GM12878 (cell line): ENCODE measurements at regions not wholly inside any gene's neighbourhood (a gene's known extent, or its start where the extent isn't known, plus 50 kb on each side); places are given as distances from the start of the nearest gene placed in this dataset.

Experiments
- ATAC-seq: fragments of 200-7000 bp; cut with Tn5 transposase; 3 replicates; pipeline ENCODE4 v1.9.1; 2020; ENCODE audit warnings: mild to moderate bottlenecking, moderate library complexity
- BruUV-seq: library from RNA; stranded (reverse); fragments of 400-500 nt; replicated peaks from 2 replicates; lab custom pipeline; 2021; lab: Mats Ljungman, UMichigan
- CTCF ChIA-PET: fragments of 300-600 bp; sonication (Branson Sonifier 250); formaldehyde crosslinking; extraction: SDS; loops from one replicate; lab custom pipeline; 2021; ENCODE audit warnings: inconsistent platforms; lab: Yijun Ruan, JAX
- POLR2A ChIA-PET: fragments of 350-600 bp; formaldehyde crosslinking; extraction: SDS; loops from one replicate; lab custom pipeline; 2021; ENCODE audit warnings: inconsistent platforms; lab: Charles Lee
- RAD21 ChIA-PET: fragments of 300-600 bp; sonication (Branson Sonifier 250); formaldehyde crosslinking; loops from one replicate; lab custom pipeline; 2023; ENCODE audit warnings: antibody characterized with exemption; ENCODE audit not compliant: unreplicated experiment; lab: Charles Lee
- SMC1A ChIA-PET: fragments of 300-600 bp; sonication (Branson Sonifier 250); formaldehyde crosslinking; loops from one replicate; lab custom pipeline; 2023; ENCODE audit not compliant: unreplicated experiment, uncharacterized antibody; lab: Charles Lee
- DNase-seq: peaks from one replicate; pipeline ENCODE4 v3.0.0-alpha.2; 2011; ENCODE audit warnings: low read depth, low spot score
- FAIRE-seq: peaks from 3 replicates; lab custom pipeline; 2011; peaks lifted over from hg19 to GRCh38; lab: Jason Lieb, UNC
- H2AFZ ChIP-seq: 2 replicates; pipeline ENCODE4 v1.6.0; 2011; ENCODE audit warnings: low read depth, low read length, control low read depth; ENCODE audit not compliant: control insufficient read depth
- H3K27ac ChIP-seq: 2 replicates; pipeline ENCODE4 v1.5.1; 2011; ENCODE audit warnings: control low read depth; ENCODE audit not compliant: control insufficient read depth, insufficient read depth
- H3K27me3 ChIP-seq, 2 experiments: replicated peaks in 1 of 2; 2 replicates each; pipeline versions ENCODE4 v1.6.0 to v1.6.1; 2011; ENCODE audit warnings: low read length in 1 of 2; ENCODE audit not compliant: control insufficient read depth in 2 of 2, insufficient read depth in 2 of 2
- H3K36me3 ChIP-seq, 2 experiments: 2 replicates each; pipeline ENCODE4 v1.5.1; 2011; ENCODE audit warnings: low read length in 1 of 2; ENCODE audit not compliant: control insufficient read depth in 2 of 2, insufficient read depth in 2 of 2
- H3K4me1 ChIP-seq: 2 replicates; pipeline ENCODE4 v1.6.1; 2011; ENCODE audit warnings: mild to moderate bottlenecking, low read length, moderate library complexity, mixed read lengths; ENCODE audit not compliant: control insufficient read depth, insufficient read depth
- H3K4me2 ChIP-seq: 2 replicates; pipeline ENCODE4 v1.6.0; 2011; ENCODE audit warnings: control low read depth; ENCODE audit not compliant: control insufficient read depth, insufficient read depth
- H3K4me3 ChIP-seq: fragments of 200-600 bp; sonication (generic); 2 replicates; pipeline ENCODE4 v1.5.1; 2016
- H3K79me2 ChIP-seq: 2 replicates; pipeline ENCODE4 v1.6.0; 2011; ENCODE audit warnings: low read length; ENCODE audit not compliant: control insufficient read depth, insufficient read depth
- H3K9ac ChIP-seq: 2 replicates; pipeline ENCODE4 v1.8.0; 2011; ENCODE audit warnings: low read length, control low read depth, mixed read lengths; ENCODE audit not compliant: control insufficient read depth, insufficient read depth
- H3K9me3 ChIP-seq: replicated peaks from 3 replicates; pipeline ENCODE4 v1.5.1; 2011; ENCODE audit warnings: mild to moderate bottlenecking, low read length; ENCODE audit not compliant: control insufficient read depth, insufficient read depth
- H4K20me1 ChIP-seq: 2 replicates; pipeline ENCODE4 v1.6.0; 2011; ENCODE audit not compliant: control insufficient read depth, insufficient read depth
- ASH2L ChIP-seq: fragments of 300-600, 200-600 bp; sonication (generic); IDR thresholded peaks from 2 replicates; pipeline ENCODE4 v1.6.1; 2017; ENCODE audit warnings: low read depth, mild to moderate bottlenecking, borderline replicate concordance
- NFYA ChIP-seq: IDR thresholded peaks from 2 replicates; pipeline ENCODE4 v1.6.1; 2011; ENCODE audit warnings: low read depth, mild to moderate bottlenecking, low read length, improper control_type of control experiment, borderline replicate concordance
- PAX8 ChIP-seq: fragments of 450-650 bp; IDR thresholded peaks from 2 replicates; pipeline ENCODE4 v1.6.1; 2017; ENCODE audit warnings: mild to moderate bottlenecking, moderate library complexity
- POLR2A ChIP-seq: IDR thresholded peaks from 2 replicates; pipeline ENCODE4 v1.6.1; 2011; ENCODE audit warnings: low read depth, mild to moderate bottlenecking, low read length
- POLR2AphosphoS2 ChIP-seq: IDR thresholded peaks from 2 replicates; pipeline ENCODE4 v1.6.1; 2011; ENCODE audit warnings: low read depth, mild to moderate bottlenecking, low read length, improper control_type of control experiment, moderate library complexity
- RCOR1 ChIP-seq: conservative IDR thresholded peaks from 2 replicates; pipeline ENCODE4 v1.6.1; 2012; ENCODE audit warnings: low read depth, low read length, improper control_type of control experiment
- SMAD1 ChIP-seq: fragments of 450-650 bp; IDR thresholded peaks from 2 replicates; pipeline ENCODE4 v1.6.1; 2018; ENCODE audit warnings: mild to moderate bottlenecking, low read depth; ENCODE audit not compliant: partially characterized antibody
- STAT1 ChIP-seq: fragments of 450-650 bp; conservative IDR thresholded peaks from 2 replicates; pipeline ENCODE4 v1.6.1; 2014; ENCODE audit warnings: antibody characterized with exemption, mild to moderate bottlenecking
- SUPT20H ChIP-seq: IDR thresholded peaks from 2 replicates; pipeline ENCODE4 v1.6.1; 2011; ENCODE audit warnings: low read depth, mild to moderate bottlenecking, low read length, moderate library complexity, borderline replicate concordance; ENCODE audit not compliant: control insufficient read depth
- WGBS: methylation state at CpG from one replicate; pipeline ENCODE4 v1.1.6; 2016; ENCODE audit warnings: low lambda C conversion rate; ENCODE audit not compliant: insufficient replicate concordance, insufficient coverage; ENCODE audit errors: missing lambda C conversion rate; 5-methylcytosine and 5-hydroxymethylcytosine counted together
- in situ Hi-C: fragments of 300-500 bp; cut with MboI; formaldehyde crosslinking; loops from 9 replicates; pipeline ENCODE4 v1.14.3; 2018; ENCODE audit warnings: mixed read lengths
- intact Hi-C: fragments of 100-400 bp; cut with micrococcal nuclease; formaldehyde crosslinking; loops from one replicate; pipeline ENCODE4 v1.14.2; 2022; ENCODE audit not compliant: unreplicated experiment
- TF ChIP-seq, protein P1 (sequence below): IDR thresholded peaks from 2 replicates; pipeline ENCODE4 v1.6.1; 2011; ENCODE audit warnings: mild to moderate bottlenecking, low read depth, low read length, moderate library complexity; ENCODE audit not compliant: insufficient replicate concordance
- TF ChIP-seq, protein P2 (sequence below): IDR thresholded peaks from 2 replicates; pipeline ENCODE4 v1.6.1; 2012; ENCODE audit warnings: low read depth, low read length, improper control_type of control experiment
- TF ChIP-seq, protein P3 (sequence below): IDR thresholded peaks from 2 replicates; pipeline ENCODE4 v1.6.1; 2011; ENCODE audit warnings: borderline replicate concordance, low read depth, mild to moderate bottlenecking, moderate library complexity, mixed read lengths, low read length; ENCODE audit not compliant: insufficient read depth; ENCODE audit errors: extremely low read length
- TF ChIP-seq, protein P4 (sequence below): fragments of 150-350 bp; IDR thresholded peaks from 2 replicates; pipeline ENCODE4 v1.6.1; 2016; ENCODE audit warnings: low read depth, low read length

DNA sequence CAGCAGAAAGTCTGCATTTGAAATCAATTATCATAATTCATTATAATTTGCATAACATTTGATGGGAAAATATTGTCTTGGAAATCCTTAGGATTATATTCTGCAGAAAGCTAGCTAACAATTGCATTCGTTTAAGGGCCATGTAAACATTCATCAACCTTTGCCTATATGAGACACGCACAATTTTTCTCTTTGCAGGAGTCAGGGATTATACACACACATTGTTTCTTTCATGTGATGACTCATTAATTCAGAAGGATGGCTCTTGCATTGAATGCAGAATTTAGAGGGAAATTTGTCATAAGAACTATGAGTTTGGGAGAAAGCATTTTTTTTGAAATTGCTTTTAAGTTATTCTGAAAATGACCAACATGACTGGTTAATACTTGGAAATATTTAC lies 844.7 kb downstream of the DIPK2A start:
- Histone ChIP-seq H3K27ac (no peak overlapping the region), H3K4me2 (no peak overlapping the region), H4K20me1 (no peaks in the 10 kb centered on the region), H3K9ac (no peak overlapping the region), H3K9me3 (no peaks in the 10 kb centered on the region), H3K4me1 (no peaks in the 10 kb centered on the region), H3K79me2 (no peaks in the 10 kb centered on the region), H3K4me3 (no peak overlapping the region), H2AFZ (no peak overlapping the region), H3K36me3 (no peaks in the 10 kb centered on the region), H3K27me3 (no peaks in the 10 kb centered on the region)
- ATAC-seq (no peak), DNase-seq (no peak), FAIRE-seq (no peak)
- in situ Hi-C loops = no loop called here
- SMC1A ChIA-PET = no interaction called here
- WGBS = 35% methylated on average over 2 of the region's 2 CpGs
- intact Hi-C loops = no loop called here
- CTCF ChIA-PET = no interaction called here
- RAD21 ChIA-PET = no interaction called here
- no peak for TF ChIP-seq SUPT20H
- TF ChIP-seq STAT1 = no peak
- TF ChIP-seq SMAD1 = no peak
- no TSS peak for BruUV-seq
- POLR2A ChIA-PET = no interaction called here

DNA sequence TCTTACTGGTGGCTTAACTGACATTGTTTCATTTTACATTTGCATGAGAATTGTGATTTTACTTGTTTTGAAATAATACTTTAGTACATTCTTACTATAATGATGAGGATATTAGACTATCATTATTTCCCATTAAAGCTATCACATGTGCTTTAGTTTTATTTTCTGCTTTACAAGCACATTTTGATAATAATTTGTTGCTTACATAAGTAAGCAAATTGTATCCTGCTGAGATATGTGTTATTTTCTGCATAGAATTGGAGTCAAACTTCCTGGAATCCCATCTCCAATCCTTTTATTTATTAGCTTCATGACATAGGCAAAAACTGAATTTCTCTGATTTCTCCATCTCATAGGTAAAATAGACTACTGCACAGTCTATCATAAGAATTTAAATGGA lies 847.4 kb downstream of the DIPK2A start:
- H2AFZ ChIP-seq = no peak overlapping the region
- ChIA-PET CTCF (no interaction called here), RAD21 (no interaction called here), SMC1A (no interaction called here), POLR2A (no interaction called here)
- FAIRE-seq = no peak
- in situ Hi-C loops = no loop called here
- no peaks in the 10 kb centered on the region for H3K79me2 ChIP-seq
- no peak overlapping the region for H3K4me2 ChIP-seq
- no peaks in the 10 kb centered on the region for H3K27me3 ChIP-seq
- ATAC-seq = no peak
- intact Hi-C loops = no loop called here
- no TSS peak for BruUV-seq
- H4K20me1 ChIP-seq = no peaks in the 10 kb centered on the region
- DNase-seq = no peak
- H3K4me3 ChIP-seq = no peak overlapping the region
- H3K27ac ChIP-seq = no peak overlapping the region
- H3K9me3 ChIP-seq = no peaks in the 10 kb centered on the region
- no peak overlapping the region for H3K9ac ChIP-seq
- H3K4me1 ChIP-seq = no peaks in the 10 kb centered on the region
- H3K36me3 ChIP-seq = no peaks in the 10 kb centered on the region
- TF ChIP-seq NFYA (no peak), PAX8 (no peak), POLR2A (no peak), POLR2AphosphoS2 (no peak), ASH2L (no peak), RCOR1 (no peak)
- TF ChIP-seq, protein P1, sequence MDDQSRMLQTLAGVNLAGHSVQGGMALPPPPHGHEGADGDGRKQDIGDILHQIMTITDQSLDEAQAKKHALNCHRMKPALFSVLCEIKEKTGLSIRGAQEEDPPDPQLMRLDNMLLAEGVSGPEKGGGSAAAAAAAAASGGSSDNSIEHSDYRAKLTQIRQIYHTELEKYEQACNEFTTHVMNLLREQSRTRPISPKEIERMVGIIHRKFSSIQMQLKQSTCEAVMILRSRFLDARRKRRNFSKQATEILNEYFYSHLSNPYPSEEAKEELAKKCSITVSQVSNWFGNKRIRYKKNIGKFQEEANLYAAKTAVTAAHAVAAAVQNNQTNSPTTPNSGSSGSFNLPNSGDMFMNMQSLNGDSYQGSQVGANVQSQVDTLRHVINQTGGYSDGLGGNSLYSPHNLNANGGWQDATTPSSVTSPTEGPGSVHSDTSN = no peak
- TF ChIP-seq, protein P2, sequence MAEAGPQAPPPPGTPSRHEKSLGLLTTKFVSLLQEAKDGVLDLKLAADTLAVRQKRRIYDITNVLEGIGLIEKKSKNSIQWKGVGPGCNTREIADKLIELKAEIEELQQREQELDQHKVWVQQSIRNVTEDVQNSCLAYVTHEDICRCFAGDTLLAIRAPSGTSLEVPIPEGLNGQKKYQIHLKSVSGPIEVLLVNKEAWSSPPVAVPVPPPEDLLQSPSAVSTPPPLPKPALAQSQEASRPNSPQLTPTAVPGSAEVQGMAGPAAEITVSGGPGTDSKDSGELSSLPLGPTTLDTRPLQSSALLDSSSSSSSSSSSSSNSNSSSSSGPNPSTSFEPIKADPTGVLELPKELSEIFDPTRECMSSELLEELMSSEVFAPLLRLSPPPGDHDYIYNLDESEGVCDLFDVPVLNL = no peak
- TF ChIP-seq, protein P3, sequence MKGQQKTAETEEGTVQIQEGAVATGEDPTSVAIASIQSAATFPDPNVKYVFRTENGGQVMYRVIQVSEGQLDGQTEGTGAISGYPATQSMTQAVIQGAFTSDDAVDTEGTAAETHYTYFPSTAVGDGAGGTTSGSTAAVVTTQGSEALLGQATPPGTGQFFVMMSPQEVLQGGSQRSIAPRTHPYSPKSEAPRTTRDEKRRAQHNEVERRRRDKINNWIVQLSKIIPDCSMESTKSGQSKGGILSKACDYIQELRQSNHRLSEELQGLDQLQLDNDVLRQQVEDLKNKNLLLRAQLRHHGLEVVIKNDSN = no peak
- TF ChIP-seq, protein P4, sequence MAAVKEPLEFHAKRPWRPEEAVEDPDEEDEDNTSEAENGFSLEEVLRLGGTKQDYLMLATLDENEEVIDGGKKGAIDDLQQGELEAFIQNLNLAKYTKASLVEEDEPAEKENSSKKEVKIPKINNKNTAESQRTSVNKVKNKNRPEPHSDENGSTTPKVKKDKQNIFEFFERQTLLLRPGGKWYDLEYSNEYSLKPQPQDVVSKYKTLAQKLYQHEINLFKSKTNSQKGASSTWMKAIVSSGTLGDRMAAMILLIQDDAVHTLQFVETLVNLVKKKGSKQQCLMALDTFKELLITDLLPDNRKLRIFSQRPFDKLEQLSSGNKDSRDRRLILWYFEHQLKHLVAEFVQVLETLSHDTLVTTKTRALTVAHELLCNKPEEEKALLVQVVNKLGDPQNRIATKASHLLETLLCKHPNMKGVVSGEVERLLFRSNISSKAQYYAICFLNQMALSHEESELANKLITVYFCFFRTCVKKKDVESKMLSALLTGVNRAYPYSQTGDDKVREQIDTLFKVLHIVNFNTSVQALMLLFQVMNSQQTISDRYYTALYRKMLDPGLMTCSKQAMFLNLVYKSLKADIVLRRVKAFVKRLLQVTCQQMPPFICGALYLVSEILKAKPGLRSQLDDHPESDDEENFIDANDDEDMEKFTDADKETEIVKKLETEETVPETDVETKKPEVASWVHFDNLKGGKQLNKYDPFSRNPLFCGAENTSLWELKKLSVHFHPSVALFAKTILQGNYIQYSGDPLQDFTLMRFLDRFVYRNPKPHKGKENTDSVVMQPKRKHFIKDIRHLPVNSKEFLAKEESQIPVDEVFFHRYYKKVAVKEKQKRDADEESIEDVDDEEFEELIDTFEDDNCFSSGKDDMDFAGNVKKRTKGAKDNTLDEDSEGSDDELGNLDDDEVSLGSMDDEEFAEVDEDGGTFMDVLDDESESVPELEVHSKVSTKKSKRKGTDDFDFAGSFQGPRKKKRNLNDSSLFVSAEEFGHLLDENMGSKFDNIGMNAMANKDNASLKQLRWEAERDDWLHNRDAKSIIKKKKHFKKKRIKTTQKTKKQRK = no peak
